ENCODE measurements at regions not wholly inside any gene's neighbourhood (a gene's known extent, or its start where the extent isn't known, plus 50 kb on each side); places are given as distances from the start of the nearest gene placed in this dataset.

DNA sequence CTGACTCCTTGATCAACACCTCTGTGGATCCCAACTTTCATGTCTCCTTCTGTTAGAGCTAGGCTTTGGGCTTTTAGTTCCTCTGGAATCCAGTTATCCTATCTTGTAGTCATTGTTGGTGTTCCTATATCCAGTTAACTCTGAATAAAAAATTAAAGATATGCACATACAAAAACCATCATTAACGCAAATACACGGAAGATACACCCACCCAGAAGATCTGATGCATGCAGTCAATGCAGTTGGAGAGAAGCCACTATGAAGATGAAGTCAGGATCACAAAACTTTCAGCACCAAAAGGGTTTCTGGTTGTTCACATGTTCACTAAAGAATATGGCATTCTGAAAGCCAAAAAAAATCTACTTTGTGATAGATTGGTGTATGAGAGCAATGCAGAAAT lies 123.6 kb upstream of the LHX8 start:
- H3K4me3 ChIP-seq (ENCODE audit: low read depth, low read length): no peak overlapping the region
- TF ChIP-seq CTCF (conservative IDR thresholded peaks at IDR 0.05; ENCODE audit: low read depth, low read length): no peak
- no peak for DNase-seq (ENCODE audit: low read depth)

GRCh38 chr1:75014250-75014649 lies 119.9 kb upstream of the LHX8 start:
- H3K4me3 ChIP-seq (ENCODE audit: low read depth, low read length): no peak overlapping the region
- no peak for DNase-seq (ENCODE audit: low read depth)
- no peak for TF ChIP-seq CTCF (conservative IDR thresholded peaks at IDR 0.05; ENCODE audit: low read depth, low read length)

DNA sequence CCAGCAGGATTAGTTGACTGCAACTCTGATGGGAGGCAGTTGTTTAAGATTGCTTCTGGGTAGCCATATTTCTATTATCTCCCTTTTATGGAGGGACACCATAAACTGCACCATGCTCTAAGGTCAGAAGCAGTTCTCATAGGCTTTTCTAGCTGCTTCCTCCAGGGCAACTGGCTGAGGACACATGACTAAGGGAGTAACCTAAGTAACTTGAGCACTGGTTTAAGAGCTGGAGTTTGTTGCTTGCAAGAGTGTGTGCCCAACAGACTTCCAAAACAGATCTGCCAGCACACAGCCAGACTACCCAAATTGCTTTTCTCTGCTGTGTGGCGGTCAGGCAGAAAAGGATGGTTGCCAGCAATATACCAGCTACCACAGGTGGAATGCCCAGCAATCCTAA lies 111.2 kb upstream of the LHX8 start:
- H3K4me3 ChIP-seq (ENCODE audit: low read depth, low read length): no peak overlapping the region
- TF ChIP-seq CTCF (conservative IDR thresholded peaks at IDR 0.05; ENCODE audit: low read depth, low read length): no peak
- no peak for DNase-seq (ENCODE audit: low read depth)

DNA sequence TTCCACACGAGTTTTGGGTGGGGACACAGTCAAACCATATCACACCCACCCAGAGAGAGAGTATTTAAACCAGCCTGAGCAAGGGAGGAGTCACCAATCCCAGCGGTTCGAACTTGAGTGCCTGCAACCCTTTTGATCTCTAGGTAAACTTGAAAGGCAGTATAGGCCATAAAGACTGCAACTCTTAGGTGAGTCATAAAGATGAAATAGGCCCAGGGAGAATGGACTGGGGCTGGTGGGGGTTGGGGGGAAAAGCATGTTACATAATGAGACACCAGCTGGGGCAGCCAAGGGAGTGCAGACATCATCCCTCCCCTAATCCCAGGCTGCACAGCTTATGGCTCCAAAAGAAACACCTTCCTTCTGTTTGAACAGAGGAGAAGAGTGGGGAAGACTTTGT lies 99.8 kb upstream of the LHX8 start:
- no peak overlapping the region for H3K4me3 ChIP-seq (ENCODE audit: low read depth, low read length)
- DNase-seq (ENCODE audit: low read depth): no peak
- no peak for TF ChIP-seq CTCF (conservative IDR thresholded peaks at IDR 0.05; ENCODE audit: low read depth, low read length)

DNA sequence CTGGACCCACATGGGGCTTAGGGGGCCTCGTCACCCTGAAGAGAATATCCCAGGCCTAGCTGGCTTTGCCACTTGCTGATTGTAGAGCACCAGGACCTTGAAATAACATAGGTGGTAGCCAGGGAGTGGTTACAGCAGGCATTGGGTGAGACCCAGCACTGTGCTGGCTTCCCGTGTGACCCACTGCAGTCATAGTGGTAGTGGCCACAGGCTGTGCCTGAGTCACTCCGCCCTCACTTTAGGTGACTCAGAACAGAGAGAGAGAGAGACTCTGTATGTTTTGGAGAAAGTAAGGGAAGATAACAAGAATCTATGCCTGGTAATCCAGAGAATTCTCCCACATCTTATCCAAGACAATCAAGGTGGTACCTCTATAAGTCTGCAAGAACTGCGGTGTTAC lies 98.7 kb upstream of the LHX8 start:
- DNase-seq (ENCODE audit: low read depth): no peak
- TF ChIP-seq CTCF (conservative IDR thresholded peaks at IDR 0.05; ENCODE audit: low read depth, low read length): no peak
- no peak overlapping the region for H3K4me3 ChIP-seq (ENCODE audit: low read depth, low read length)

DNA sequence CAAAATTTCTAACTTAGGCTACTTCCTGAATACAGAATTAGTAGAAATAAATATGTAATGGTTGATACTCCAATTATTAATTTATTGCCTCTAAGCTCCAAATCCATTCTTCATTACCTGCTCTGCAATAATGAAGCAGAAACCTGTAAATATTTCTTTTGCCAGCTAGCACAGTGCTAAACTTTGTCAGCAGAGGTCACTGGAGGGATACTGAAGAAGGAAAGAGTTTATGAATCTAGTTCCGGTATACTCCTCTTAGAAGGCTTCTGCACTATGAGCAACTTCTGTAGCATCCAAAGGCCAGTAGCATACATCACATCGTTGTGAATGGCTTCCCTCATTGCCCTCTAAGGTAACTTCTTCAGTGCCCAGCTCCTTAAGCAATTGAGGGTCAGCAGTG lies 81.0 kb upstream of the LHX8 start:
- no peak overlapping the region for H3K4me3 ChIP-seq (ENCODE audit: low read depth, low read length)
- DNase-seq (ENCODE audit: low read depth): no peak
- peak; percentile 28 for TF ChIP-seq CTCF (conservative IDR thresholded peaks at IDR 0.05; ENCODE audit: low read depth, low read length)

- TF ChIP-seq CTCF (conservative IDR thresholded peaks at IDR 0.05; ENCODE audit: low read depth, low read length): no peak
Measured at GRCh38 chr1:75058424-75058823, 75.8 kb upstream of the LHX8 start.

More at GRCh38 chr1:75058424-75058823, 75.8 kb upstream of the LHX8 start:
- no peak overlapping the region for H3K4me3 ChIP-seq (ENCODE audit: low read depth, low read length)
- DNase-seq (ENCODE audit: low read depth): no peak

Measured in epithelial cell of proximal tubule (primary cell).